ENCODE measurements at regions not wholly inside any gene's neighbourhood (a gene's known extent, or its start where the extent isn't known, plus 50 kb on each side); places are given as distances from the start of the nearest gene placed in this dataset.

DNA sequence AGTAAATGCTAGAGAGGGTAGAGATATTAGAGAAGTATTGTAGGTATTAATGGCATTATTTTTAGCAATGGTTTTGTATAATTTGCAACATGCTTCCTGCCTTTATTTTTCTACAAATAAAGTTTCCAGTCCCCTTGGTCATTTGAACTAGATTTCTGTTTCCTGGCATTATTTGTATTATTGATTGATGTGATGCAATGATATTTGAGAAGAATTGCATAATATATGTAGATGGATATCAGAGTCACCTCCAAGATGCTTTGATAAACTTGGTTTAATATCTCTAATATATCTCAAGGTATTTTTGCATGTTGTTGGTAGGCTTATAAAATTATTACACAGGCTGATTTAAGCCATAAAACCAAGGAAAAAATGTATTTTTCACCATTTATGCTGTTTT lies 1054.5 kb downstream of the SLITRK1 start:
- TF ChIP-seq, protein P1, sequence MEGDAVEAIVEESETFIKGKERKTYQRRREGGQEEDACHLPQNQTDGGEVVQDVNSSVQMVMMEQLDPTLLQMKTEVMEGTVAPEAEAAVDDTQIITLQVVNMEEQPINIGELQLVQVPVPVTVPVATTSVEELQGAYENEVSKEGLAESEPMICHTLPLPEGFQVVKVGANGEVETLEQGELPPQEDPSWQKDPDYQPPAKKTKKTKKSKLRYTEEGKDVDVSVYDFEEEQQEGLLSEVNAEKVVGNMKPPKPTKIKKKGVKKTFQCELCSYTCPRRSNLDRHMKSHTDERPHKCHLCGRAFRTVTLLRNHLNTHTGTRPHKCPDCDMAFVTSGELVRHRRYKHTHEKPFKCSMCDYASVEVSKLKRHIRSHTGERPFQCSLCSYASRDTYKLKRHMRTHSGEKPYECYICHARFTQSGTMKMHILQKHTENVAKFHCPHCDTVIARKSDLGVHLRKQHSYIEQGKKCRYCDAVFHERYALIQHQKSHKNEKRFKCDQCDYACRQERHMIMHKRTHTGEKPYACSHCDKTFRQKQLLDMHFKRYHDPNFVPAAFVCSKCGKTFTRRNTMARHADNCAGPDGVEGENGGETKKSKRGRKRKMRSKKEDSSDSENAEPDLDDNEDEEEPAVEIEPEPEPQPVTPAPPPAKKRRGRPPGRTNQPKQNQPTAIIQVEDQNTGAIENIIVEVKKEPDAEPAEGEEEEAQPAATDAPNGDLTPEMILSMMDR (IDR thresholded peaks at IDR 0.05; ENCODE audit: poor library complexity): no peak
- no peak for TF ChIP-seq EZH2 (IDR thresholded peaks at IDR 0.05; ENCODE audit: borderline replicate concordance)

Data from hepatocyte (in vitro differentiated cells).